UCSD-AML1 (cell line): ENCODE measurements at regions not wholly inside any gene's neighbourhood (a gene's known extent, or its start where the extent isn't known, plus 50 kb on each side); places are given as distances from the start of the nearest gene placed in this dataset.
"Not testable (repeated sequence)": the region's sequence is repeated elsewhere in the genome, so short reads cannot be mapped to it uniquely, and the experiment has no call there.

Experiments used
- DNase-seq: peaks from one replicate; lab custom pipeline; 2025; ENCODE audit not compliant: unreplicated experiment; lab: John Stamatoyannopoulos, UW

GRCh38 chr16:85202631-85203461 lies 90.6 kb upstream of the CIBAR2 start:
- no peak for DNase-seq

- no peak for DNase-seq
Observed at GRCh38 chr16:85203462-85203813, 91.2 kb upstream of the CIBAR2 start.

GRCh38 chr16:85204242-85205010 lies 92.2 kb upstream of the CIBAR2 start:
- no peak for DNase-seq

- not testable (repeated sequence) for DNase-seq
Observed at GRCh38 chr16:85205257-85205656, 93.0 kb upstream of the CIBAR2 start.

GRCh38 chr16:85205747-85206471 lies 93.6 kb upstream of the CIBAR2 start:
- DNase-seq: no peak

GRCh38 chr16:85206472-85207356 lies 94.4 kb upstream of the CIBAR2 start:
- DNase-seq: no peak

GRCh38 chr16:85207357-85207921 lies 95.2 kb upstream of the CIBAR2 start:
- DNase-seq: no peak

GRCh38 chr16:85208181-85208580 lies 95.9 kb upstream of the CIBAR2 start:
- no peak for DNase-seq

- DNase-seq: no peak
Observed at GRCh38 chr16:85208643-85209520, 96.6 kb upstream of the CIBAR2 start.

- DNase-seq: no peak
Observed at GRCh38 chr16:85209526-85210121, 97.4 kb upstream of the CIBAR2 start.

- DNase-seq: no peak
Observed at GRCh38 chr16:85210423-85211169, 98.3 kb upstream of the CIBAR2 start.

GRCh38 chr16:85211271-85211801 lies 99.1 kb upstream of the CIBAR2 start:
- no peak for DNase-seq

GRCh38 chr16:85213926-85214675 lies 101.8 kb upstream of the CIBAR2 start:
- no peak for DNase-seq

GRCh38 chr16:85215478-85216118 lies 103.3 kb upstream of the CIBAR2 start:
- DNase-seq: no peak

GRCh38 chr16:85216522-85217375 lies 104.5 kb upstream of the CIBAR2 start:
- no peak for DNase-seq
